Activated T-cell treated with anti-CD3 and anti-CD28 coated beads, Interleukin-2, amount 50 U/mL, for 4 hours (primary cell): ENCODE measurements at regions not wholly inside any gene's neighbourhood (a gene's known extent, or its start where the extent isn't known, plus 50 kb on each side); places are given as distances from the start of the nearest gene placed in this dataset.
"Not testable (repeated sequence)": the region's sequence is repeated elsewhere in the genome, so short reads cannot be mapped to it uniquely, and the experiment has no call there.

Experiments used
- ATAC-seq, 2 donors: fragments of 200-7000 bp; cut with Tn5 transposase; one replicate each; pipeline ENCODE4 v1.10.0; 2021
- DNase-seq: peaks from one replicate; pipeline ENCODE4 v3.0.0-alpha.2; 2020
- H3K27me3 Mint-ChIP-seq: one replicate; pipeline ENCODE4 v1.8.0; 2021; ENCODE audit warnings: low read depth, mixed read lengths
- H3K36me3 Mint-ChIP-seq: one replicate; pipeline ENCODE4 v1.8.0; 2022; ENCODE audit warnings: mixed read lengths; ENCODE audit not compliant: insufficient read depth
- H3K4me1 Mint-ChIP-seq: one replicate; pipeline ENCODE4 v1.8.0; 2021; ENCODE audit warnings: low read depth, mixed read lengths
- H3K4me3 Mint-ChIP-seq: one replicate; pipeline ENCODE4 v1.8.0; 2021; ENCODE audit warnings: mild to moderate bottlenecking, moderate library complexity, mixed read lengths
- H3K9me3 Mint-ChIP-seq: one replicate; pipeline ENCODE4 v1.8.0; 2021; ENCODE audit warnings: mixed read lengths

- no peaks in the 10 kb centered on the region for H3K9me3 Mint-ChIP-seq
- no peaks in the 10 kb centered on the region for H3K4me1 Mint-ChIP-seq
- H3K36me3 Mint-ChIP-seq: no peaks in the 10 kb centered on the region
- H3K27me3 Mint-ChIP-seq: peaks cover 2% of the 10 kb centered on the region
- ATAC-seq (no peak), DNase-seq (no peak)
- no peak overlapping the region for H3K4me3 Mint-ChIP-seq
These were observed 129.6 kb upstream of the GOT2 start for GRCh38 chr16:58863761-58864160.

- no peak overlapping the region for H3K4me3 Mint-ChIP-seq
- ATAC-seq (no peak), DNase-seq (no peak)
- peaks cover 4% of the 10 kb centered on the region for H3K27me3 Mint-ChIP-seq
- no peaks in the 10 kb centered on the region for H3K9me3 Mint-ChIP-seq
- H3K36me3 Mint-ChIP-seq: no peaks in the 10 kb centered on the region
- no peaks in the 10 kb centered on the region for H3K4me1 Mint-ChIP-seq
These were observed 128.9 kb upstream of the GOT2 start for GRCh38 chr16:58863042-58863441.

GRCh38 chr16:58862334-58863021 is 128.4 kb upstream of the GOT2 start:
- Mint-ChIP-seq H3K9me3 (no peaks in the 10 kb centered on the region), H3K27me3 (peaks cover 6% of the 10 kb centered on the region), H3K4me1 (no peaks in the 10 kb centered on the region), H3K36me3 (no peaks in the 10 kb centered on the region), H3K4me3 (no peak overlapping the region)
- DNase-seq (no peak), ATAC-seq (no peak)

- DNase-seq (no peak), ATAC-seq (no peak)
- Mint-ChIP-seq H3K9me3 (no peaks in the 10 kb centered on the region), H3K4me1 (no peaks in the 10 kb centered on the region), H3K4me3 (no peak overlapping the region), H3K27me3 (peaks cover 12% of the 10 kb centered on the region), H3K36me3 (no peaks in the 10 kb centered on the region)
These were observed 126.0 kb upstream of the GOT2 start for GRCh38 chr16:58859958-58860669.

GRCh38 chr16:58858577-58858976 is 124.5 kb upstream of the GOT2 start:
- H3K27me3 Mint-ChIP-seq: peaks cover 12% of the 10 kb centered on the region
- not testable (repeated sequence) for ATAC-seq, H3K36me3 Mint-ChIP-seq, H3K4me1 Mint-ChIP-seq, H3K4me3 Mint-ChIP-seq, H3K9me3 Mint-ChIP-seq, DNase-seq

- H3K27me3 Mint-ChIP-seq: peaks cover 10% of the 10 kb centered on the region
- H3K4me1 Mint-ChIP-seq: no peaks in the 10 kb centered on the region
- DNase-seq (no peak), ATAC-seq (no peak)
- no peaks in the 10 kb centered on the region for H3K36me3 Mint-ChIP-seq
- H3K4me3 Mint-ChIP-seq: no peak overlapping the region
- H3K9me3 Mint-ChIP-seq: no peaks in the 10 kb centered on the region
These were observed 121.3 kb upstream of the GOT2 start for GRCh38 chr16:58855291-58855863.

- H3K4me3 Mint-ChIP-seq: no peak overlapping the region
- DNase-seq: no peak
These were observed 120.0 kb upstream of the GOT2 start for GRCh38 chr16:58853854-58854791.

GRCh38 chr16:58850678-58851020 is 116.5 kb upstream of the GOT2 start:
- Mint-ChIP-seq H3K36me3 (no peaks in the 10 kb centered on the region), H3K4me1 (no peaks in the 10 kb centered on the region), H3K27me3 (no peaks in the 10 kb centered on the region), H3K4me3 (no peak overlapping the region), H3K9me3 (no peaks in the 10 kb centered on the region)
- ATAC-seq: no peak
- DNase-seq: no peak

More at GRCh38 chr16:58853854-58854791, 120.0 kb upstream of the GOT2 start:
- no peaks in the 10 kb centered on the region for H3K36me3 Mint-ChIP-seq
- no peaks in the 10 kb centered on the region for H3K9me3 Mint-ChIP-seq
- H3K27me3 Mint-ChIP-seq: peaks cover 10% of the 10 kb centered on the region
- no peak for ATAC-seq
- H3K4me1 Mint-ChIP-seq: no peaks in the 10 kb centered on the region

- Mint-ChIP-seq H3K36me3 (no peaks in the 10 kb centered on the region), H3K27me3 (no peaks in the 10 kb centered on the region)
- no peak for ATAC-seq
These were observed 116.0 kb upstream of the GOT2 start for GRCh38 chr16:58850019-58850677.

GRCh38 chr16:58848662-58849002 is 114.5 kb upstream of the GOT2 start:
- H3K4me3 Mint-ChIP-seq: no peak overlapping the region
- DNase-seq: no peak
- no peak for ATAC-seq
- no peaks in the 10 kb centered on the region for H3K4me1 Mint-ChIP-seq
- H3K27me3 Mint-ChIP-seq: no peaks in the 10 kb centered on the region
- H3K9me3 Mint-ChIP-seq: no peaks in the 10 kb centered on the region
- H3K36me3 Mint-ChIP-seq: no peaks in the 10 kb centered on the region

More at GRCh38 chr16:58850019-58850677, 116.0 kb upstream of the GOT2 start:
- no peak for DNase-seq
- H3K9me3 Mint-ChIP-seq: no peaks in the 10 kb centered on the region
- no peak overlapping the region for H3K4me3 Mint-ChIP-seq
- H3K4me1 Mint-ChIP-seq: no peaks in the 10 kb centered on the region

GRCh38 chr16:58847902-58848661 is 114.0 kb upstream of the GOT2 start:
- no peaks in the 10 kb centered on the region for H3K4me1 Mint-ChIP-seq
- DNase-seq: no peak
- ATAC-seq: no peak
- no peaks in the 10 kb centered on the region for H3K9me3 Mint-ChIP-seq
- H3K4me3 Mint-ChIP-seq: no peak overlapping the region
- H3K27me3 Mint-ChIP-seq: no peaks in the 10 kb centered on the region
- no peaks in the 10 kb centered on the region for H3K36me3 Mint-ChIP-seq

GRCh38 chr16:58846226-58846625 is 112.1 kb upstream of the GOT2 start:
- H3K4me1 Mint-ChIP-seq, H3K27me3 Mint-ChIP-seq, H3K36me3 Mint-ChIP-seq, ATAC-seq, DNase-seq, H3K4me3 Mint-ChIP-seq, H3K9me3 Mint-ChIP-seq: not testable (repeated sequence)

GRCh38 chr16:58843675-58844074 is 109.6 kb upstream of the GOT2 start:
- Mint-ChIP-seq H3K4me1 (no peaks in the 10 kb centered on the region), H3K27me3 (no peaks in the 10 kb centered on the region), H3K4me3 (no peak overlapping the region), H3K36me3 (no peaks in the 10 kb centered on the region), H3K9me3 (no peaks in the 10 kb centered on the region)
- DNase-seq (no peak), ATAC-seq (no peak)
